ENCODE measurements at regions not wholly inside any gene's neighbourhood (a gene's known extent, or its start where the extent isn't known, plus 50 kb on each side); places are given as distances from the start of the nearest gene placed in this dataset.

DNA sequence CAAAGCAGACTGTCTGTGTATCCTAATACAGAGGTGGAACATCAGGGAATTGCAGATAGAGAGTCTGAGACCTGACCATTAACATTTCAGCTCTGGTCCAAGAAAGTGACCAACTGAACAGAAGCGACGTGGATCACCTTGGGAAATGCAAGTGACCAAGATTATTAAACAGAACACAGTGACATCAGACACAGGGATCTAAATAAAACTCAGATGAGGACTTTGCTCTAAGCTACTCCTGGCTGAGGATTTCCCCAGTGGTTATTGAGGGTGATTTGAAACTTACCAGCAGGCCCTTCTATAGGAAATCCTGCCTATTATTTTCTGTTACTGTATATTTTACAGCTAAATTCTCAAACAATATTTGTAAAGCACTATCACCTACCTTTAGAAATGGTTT, 436.0 kb downstream of the TMEM38B start:
- ChIA-PET POLR2A (ENCODE audit: unreplicated experiment) (no interaction called here), CTCF (no interaction called here)
- DNase-seq (no peak), ATAC-seq (no peak)
- H3K9me3 ChIP-seq (ENCODE audit: low read length): no peaks in the 10 kb centered on the region
- H3K27me3 ChIP-seq (ENCODE audit: low read length): no peaks in the 10 kb centered on the region
- no peaks in the 10 kb centered on the region for H3K9me2 ChIP-seq (replicated peaks; ENCODE audit: low read length)
- H3K9ac ChIP-seq (ENCODE audit: low read length): no peak overlapping the region
- no peak overlapping the region for H2AFZ ChIP-seq (ENCODE audit: low read length)
- H4K20me1 ChIP-seq (ENCODE audit: low read length): no peaks in the 10 kb centered on the region
- BruUV-seq (replicated peaks): no TSS peak
- H3K27ac ChIP-seq (ENCODE audit: low read length): no peak overlapping the region
- H3K79me2 ChIP-seq (ENCODE audit: low read length): no peaks in the 10 kb centered on the region
- intact Hi-C loops (cut with micrococcal nuclease): no loop called here
- H3F3A ChIP-seq (ENCODE audit: low read length, unreplicated experiment): no peaks in the 10 kb centered on the region
- no peak for TF ChIP-seq EZH2 (IDR thresholded peaks at IDR 0.05; ENCODE audit: low read length, unreplicated experiment)
- TF ChIP-seq EZH2phosphoT487 (IDR thresholded peaks at IDR 0.05; ENCODE audit: borderline replicate concordance, low read length): no peak
- TF ChIP-seq CTCF (conservative IDR thresholded peaks at IDR 0.05; ENCODE audit: low read depth, low read length): no peak
- H3K4me2 ChIP-seq (ENCODE audit: low read length): no peak overlapping the region
- H3K4me1 ChIP-seq (ENCODE audit: insufficient read depth, low read length): no peaks in the 10 kb centered on the region
- H3K36me3 ChIP-seq (ENCODE audit: low read depth, low read length): no peaks in the 10 kb centered on the region
- no peak overlapping the region for H3K4me3 ChIP-seq (ENCODE audit: low read length)

GRCh38 chr9:106143781-106144180, 449.4 kb downstream of the TMEM38B start:
- Histone ChIP-seq H3K4me2 (ENCODE audit: low read length) (no peak overlapping the region), H3K9me3 (ENCODE audit: low read length) (no peaks in the 10 kb centered on the region), H2AFZ (ENCODE audit: low read length) (no peak overlapping the region), H3K9me2 (replicated peaks; ENCODE audit: low read length) (no peaks in the 10 kb centered on the region), H3K27ac (ENCODE audit: low read length) (no peak overlapping the region), H3K36me3 (ENCODE audit: low read depth, low read length) (no peaks in the 10 kb centered on the region), H3K4me1 (ENCODE audit: insufficient read depth, low read length) (no peaks in the 10 kb centered on the region), H3K79me2 (ENCODE audit: low read length) (no peaks in the 10 kb centered on the region), H3K4me3 (ENCODE audit: low read length) (no peak overlapping the region), H3F3A (ENCODE audit: low read length, unreplicated experiment) (no peaks in the 10 kb centered on the region), H3K27me3 (ENCODE audit: low read length) (peaks cover 22% of the 10 kb centered on the region), H4K20me1 (ENCODE audit: low read length) (no peaks in the 10 kb centered on the region), H3K9ac (ENCODE audit: low read length) (no peak overlapping the region)
- ATAC-seq: no peak
- ChIA-PET CTCF (no interaction called here), POLR2A (ENCODE audit: unreplicated experiment) (no interaction called here)
- DNase-seq: no peak
- no peak for TF ChIP-seq CTCF (conservative IDR thresholded peaks at IDR 0.05; ENCODE audit: low read depth, low read length)
- no peak for TF ChIP-seq EZH2phosphoT487 (IDR thresholded peaks at IDR 0.05; ENCODE audit: borderline replicate concordance, low read length)
- no peak for TF ChIP-seq EZH2 (IDR thresholded peaks at IDR 0.05; ENCODE audit: low read length, unreplicated experiment)
- BruUV-seq (replicated peaks): no TSS peak
- intact Hi-C loops (cut with micrococcal nuclease): no loop called here

DNA sequence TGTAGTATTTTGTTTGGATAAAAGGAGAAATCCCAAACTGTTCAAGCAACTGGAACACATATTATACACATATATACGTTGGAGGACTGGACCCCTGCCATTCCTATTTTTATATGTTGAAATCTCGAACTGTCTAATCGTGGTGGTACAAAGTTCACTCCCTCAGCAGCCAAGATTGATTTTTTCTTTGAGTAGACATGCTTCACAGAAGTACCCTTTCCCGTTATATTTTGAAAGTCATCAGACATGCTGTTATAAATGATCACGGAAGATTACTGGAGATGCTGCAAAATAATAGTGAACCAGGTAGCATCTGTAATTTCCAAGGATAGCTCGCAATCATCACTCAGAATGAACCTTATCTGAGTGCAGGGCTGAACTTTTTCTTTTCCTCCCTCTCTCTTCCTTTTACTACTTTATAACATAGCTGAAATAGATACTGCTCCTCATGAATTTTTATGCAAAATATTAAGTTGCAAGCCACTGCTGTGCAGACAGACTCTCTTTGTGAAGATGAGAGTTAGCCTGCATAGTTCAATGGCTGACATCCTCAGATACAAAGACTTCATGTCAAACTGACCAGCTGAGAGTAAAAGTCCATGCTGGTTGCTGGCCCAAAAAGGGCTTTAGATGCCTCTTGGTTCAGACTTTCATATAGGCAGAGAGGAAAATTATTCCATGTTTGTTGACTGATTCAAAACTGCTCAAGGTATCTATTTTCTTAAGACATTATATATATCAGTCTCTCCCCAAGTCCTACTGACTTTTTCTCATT, 451.9 kb downstream of the TMEM38B start:
- intact Hi-C loops (cut with micrococcal nuclease): no loop called here
- Histone ChIP-seq H3K4me1 (ENCODE audit: insufficient read depth, low read length) (no peaks in the 10 kb centered on the region), H3K9ac (ENCODE audit: low read length) (no peak overlapping the region), H3K4me3 (ENCODE audit: low read length) (no peak overlapping the region), H3K79me2 (ENCODE audit: low read length) (no peaks in the 10 kb centered on the region), H2AFZ (ENCODE audit: low read length) (no peak overlapping the region), H3F3A (ENCODE audit: low read length, unreplicated experiment) (no peaks in the 10 kb centered on the region), H3K4me2 (ENCODE audit: low read length) (no peak overlapping the region), H3K27ac (ENCODE audit: low read length) (no peak overlapping the region), H3K27me3 (ENCODE audit: low read length) (0 out of 2 replicates have a peak, but pooled peaks cover under 1% of the 10 kb centered on the region), H3K9me3 (ENCODE audit: low read length) (no peaks in the 10 kb centered on the region), H4K20me1 (ENCODE audit: low read length) (no peaks in the 10 kb centered on the region), H3K36me3 (ENCODE audit: low read depth, low read length) (no peaks in the 10 kb centered on the region), H3K9me2 (replicated peaks; ENCODE audit: low read length) (no peaks in the 10 kb centered on the region)
- DNase-seq: no peak
- ATAC-seq: no peak
- TF ChIP-seq EZH2 (IDR thresholded peaks at IDR 0.05; ENCODE audit: low read length, unreplicated experiment) (no peak), EZH2phosphoT487 (IDR thresholded peaks at IDR 0.05; ENCODE audit: borderline replicate concordance, low read length) (no peak), CTCF (conservative IDR thresholded peaks at IDR 0.05; ENCODE audit: low read depth, low read length) (no peak)
- POLR2A ChIA-PET (ENCODE audit: unreplicated experiment): no interaction called here
- BruUV-seq (replicated peaks): no TSS peak
- CTCF ChIA-PET: no interaction called here
